NCI-H526 (cell line): ENCODE measurements at regions not wholly inside any gene's neighbourhood (a gene's known extent, or its start where the extent isn't known, plus 50 kb on each side); places are given as distances from the start of the nearest gene placed in this dataset.
A peak's percentile ranks its signal among the peaks of the same experiment; 100 is the strongest.
"Not testable (repeated sequence)": the region's sequence is repeated elsewhere in the genome, so short reads cannot be mapped to it uniquely, and the experiment has no call there.

Experiments used
- DNase-seq, 2 experiments: peaks; one replicate each; lab custom pipeline; 2025; lab: John Stamatoyannopoulos, UW

GRCh38 chr4:63296773-63297172 is 1112.5 kb downstream of the TECRL start:
- DNase-seq = peak in 1 of 2 experiments; percentile 14

GRCh38 chr4:63275491-63275890 is 1133.8 kb downstream of the TECRL start:
- no peak for DNase-seq

- DNase-seq = no peak
These were observed 1140.1 kb downstream of the TECRL start for GRCh38 chr4:63269156-63269555.

GRCh38 chr4:63233671-63234070 is 1175.6 kb downstream of the TECRL start:
- DNase-seq = no peak

GRCh38 chr4:63232058-63232457 is 1177.2 kb downstream of the TECRL start:
- no peak for DNase-seq

GRCh38 chr4:63226229-63226628 is 1183.0 kb downstream of the TECRL start:
- no peak for DNase-seq

GRCh38 chr4:63222466-63222865 is 1186.8 kb downstream of the TECRL start:
- no peak for DNase-seq

- DNase-seq = no peak
These were observed 1187.8 kb downstream of the TECRL start for GRCh38 chr4:63221477-63221876.

- DNase-seq = no peak
These were observed 1190.4 kb downstream of the TECRL start for GRCh38 chr4:63218856-63219255.

GRCh38 chr4:63214076-63214475 is 1195.2 kb downstream of the TECRL start:
- DNase-seq = no peak

GRCh38 chr4:63211776-63212479 is 1197.3 kb downstream of the TECRL start:
- no peak for DNase-seq

- DNase-seq = no peak
These were observed 1197.9 kb downstream of the TECRL start for GRCh38 chr4:63211375-63211774.

GRCh38 chr4:63193029-63193428 is 1216.2 kb downstream of the TECRL start:
- DNase-seq = not testable (repeated sequence)

- no peak for DNase-seq
These were observed 1237.9 kb downstream of the TECRL start for GRCh38 chr4:63171341-63171740.

GRCh38 chr4:63170923-63171322 is 1238.3 kb downstream of the TECRL start:
- no peak for DNase-seq

- no peak for DNase-seq
These were observed 1239.4 kb downstream of the TECRL start for GRCh38 chr4:63169836-63170235.

- no peak for DNase-seq
These were observed 1253.7 kb downstream of the TECRL start for GRCh38 chr4:63155561-63155960.

GRCh38 chr4:63123441-63123840 is 1285.8 kb downstream of the TECRL start:
- no peak for DNase-seq

GRCh38 chr4:63122955-63123354 is 1286.3 kb downstream of the TECRL start:
- no peak for DNase-seq

GRCh38 chr4:63106600-63106999 is 1302.7 kb downstream of the TECRL start:
- no peak for DNase-seq

GRCh38 chr4:63105839-63106238 is 1303.4 kb downstream of the TECRL start:
- DNase-seq = no peak

GRCh38 chr4:63090641-63091040 is 1318.6 kb downstream of the TECRL start:
- no peak for DNase-seq

- DNase-seq = no peak
These were observed 1324.2 kb downstream of the TECRL start for GRCh38 chr4:63085091-63085490.

- no peak for DNase-seq
These were observed 1328.3 kb downstream of the TECRL start for GRCh38 chr4:63080934-63081333.
